ENCODE measurements at regions not wholly inside any gene's neighbourhood (a gene's known extent, or its start where the extent isn't known, plus 50 kb on each side); places are given as distances from the start of the nearest gene placed in this dataset.

GRCh38 chr7:93031795-93032194 is 86.0 kb downstream of the SAMD9 start:
- Mint-ChIP-seq H3K27me3 (peaks cover 3% of the 10 kb centered on the region), H3K4me1 (peaks cover 2% of the 10 kb centered on the region), H3K4me3 (no peak overlapping the region), H3K27ac (no peak overlapping the region), H3K9me3 (ENCODE audit: insufficient read depth) (no peaks in the 10 kb centered on the region)
- Histone ChIP-seq H3K4me2 (replicated peaks; ENCODE audit: low read depth, low read length, poor library complexity, severe bottlenecking) (no peak overlapping the region), H4K20me1 (ENCODE audit: control insufficient read depth, insufficient read depth, low read length, poor library complexity, severe bottlenecking) (no peaks in the 10 kb centered on the region), H3K9me3 (ENCODE audit: control extremely low read depth in 1 of 3, control insufficient read depth in 2 of 3, insufficient read depth in 1 of 3, low read length in 2 of 3) (peaks cover 3 to 9% (median 3%) of the 10 kb centered on the region in 3 donors), H3K4me1 (ENCODE audit: control insufficient read depth in 2 of 2, insufficient read depth in 2 of 2, low read length in 2 of 2) (no peaks in the 10 kb centered on the region), H3K27me3 (replicated peaks in 1 of 4; ENCODE audit: control extremely low read depth in 1 of 4, control insufficient read depth in 3 of 4, insufficient read depth in 4 of 4, low read length in 3 of 4) (no peaks in the 10 kb centered on the region), H2AFZ (ENCODE audit: insufficient read depth, low read depth, low read length, poor library complexity, severe bottlenecking) (no peak overlapping the region), H3K27ac (ENCODE audit: low read length in 2 of 2) (no peak overlapping the region), H3K36me3 (replicated peaks in 1 of 2; ENCODE audit: control extremely low read depth in 1 of 2, control insufficient read depth in 1 of 2, extremely low read depth in 1 of 2, insufficient read depth in 2 of 2, low read length in 1 of 2) (no peaks in the 10 kb centered on the region), H3K4me3 (ENCODE audit: control extremely low read depth in 1 of 5, extremely low read depth in 1 of 5, insufficient read depth in 1 of 5, low read depth in 2 of 5, low read length in 4 of 5) (no peak overlapping the region), H3K9ac (ENCODE audit: low read length) (no peak overlapping the region), H3K79me2 (ENCODE audit: control insufficient read depth, insufficient read depth, low read length) (no peaks in the 10 kb centered on the region)
- no peak for ATAC-seq (ENCODE audit: low read depth)
- no peak for DNase-seq
- TF ChIP-seq EZH2 (IDR thresholded peaks at IDR 0.05; ENCODE audit: borderline replicate concordance, insufficient read depth, low read depth, low read length, poor library complexity, severe bottlenecking) (no peak), CTCF (IDR thresholded peaks at IDR 0.05) (no peak)
- ChIA-PET POLR2A (no interaction called here), CTCF (no interaction called here)
- intact Hi-C loops (cut with micrococcal nuclease): no loop called here

GRCh38 chr7:93030605-93031225 is 87.1 kb downstream of the SAMD9 start:
- peaks cover 3 to 9% (median 3%) of the 10 kb centered on the region in 3 donors for H3K9me3 ChIP-seq (ENCODE audit: control extremely low read depth in 1 of 3, control insufficient read depth in 2 of 3, insufficient read depth in 1 of 3, low read length in 2 of 3)
- ChIA-PET CTCF (no interaction called here), POLR2A (no interaction called here)
- no peaks in the 10 kb centered on the region for H3K4me1 ChIP-seq (ENCODE audit: control insufficient read depth in 2 of 2, insufficient read depth in 2 of 2, low read length in 2 of 2)
- intact Hi-C loops (cut with micrococcal nuclease): no loop called here
- no peaks in the 10 kb centered on the region for H3K79me2 ChIP-seq (ENCODE audit: control insufficient read depth, insufficient read depth, low read length)
- H3K27me3 ChIP-seq (replicated peaks in 1 of 4; ENCODE audit: control extremely low read depth in 1 of 4, control insufficient read depth in 3 of 4, insufficient read depth in 4 of 4, low read length in 3 of 4): no peaks in the 10 kb centered on the region
- H3K9ac ChIP-seq (ENCODE audit: low read length): no peak overlapping the region
- Mint-ChIP-seq H3K27me3 (peaks cover 9% of the 10 kb centered on the region), H3K4me3 (no peak overlapping the region), H3K9me3 (ENCODE audit: insufficient read depth) (no peaks in the 10 kb centered on the region), H3K27ac (no peak overlapping the region), H3K4me1 (no peaks in the 10 kb centered on the region)
- H4K20me1 ChIP-seq (ENCODE audit: control insufficient read depth, insufficient read depth, low read length, poor library complexity, severe bottlenecking): no peaks in the 10 kb centered on the region
- DNase-seq (no peak), ATAC-seq (ENCODE audit: low read depth) (no peak)
- H3K4me3 ChIP-seq (ENCODE audit: control extremely low read depth in 1 of 5, extremely low read depth in 1 of 5, insufficient read depth in 1 of 5, low read depth in 2 of 5, low read length in 4 of 5): no peak overlapping the region
- no peaks in the 10 kb centered on the region for H3K36me3 ChIP-seq (replicated peaks in 1 of 2; ENCODE audit: control extremely low read depth in 1 of 2, control insufficient read depth in 1 of 2, extremely low read depth in 1 of 2, insufficient read depth in 2 of 2, low read length in 1 of 2)
- H3K27ac ChIP-seq (ENCODE audit: low read length in 2 of 2): no peak overlapping the region
- no peak overlapping the region for H2AFZ ChIP-seq (ENCODE audit: insufficient read depth, low read depth, low read length, poor library complexity, severe bottlenecking)
- no peak overlapping the region for H3K4me2 ChIP-seq (replicated peaks; ENCODE audit: low read depth, low read length, poor library complexity, severe bottlenecking)
- no peak for TF ChIP-seq EZH2 (IDR thresholded peaks at IDR 0.05; ENCODE audit: borderline replicate concordance, insufficient read depth, low read depth, low read length, poor library complexity, severe bottlenecking)
- no peak for TF ChIP-seq CTCF (IDR thresholded peaks at IDR 0.05)

Measured in B cell (primary cell).